ENCODE measurements at regions not wholly inside any gene's neighbourhood (a gene's known extent, or its start where the extent isn't known, plus 50 kb on each side); places are given as distances from the start of the nearest gene placed in this dataset.

- Mint-ChIP-seq H3K36me3 (ENCODE audit: low read depth) (no peaks in the 10 kb centered on the region), H3K4me1 (peaks cover 20% of the 10 kb centered on the region), H3K27me3 (ENCODE audit: low read depth, poor library complexity) (peaks cover 4% of the 10 kb centered on the region), H3K4me3 (no peak overlapping the region), H3K9me3 (no peaks in the 10 kb centered on the region), H3K27ac (no peak overlapping the region)
- DNase-seq = no peak
- TF ChIP-seq CTCF (IDR thresholded peaks at IDR 0.05) = no peak
Measured at GRCh38 chr13:36552334-36552733, 120.0 kb downstream of the CCNA1 start.

- no peak for TF ChIP-seq CTCF (IDR thresholded peaks at IDR 0.05)
- Mint-ChIP-seq H3K27ac (no peak overlapping the region), H3K36me3 (ENCODE audit: low read depth) (no peaks in the 10 kb centered on the region), H3K27me3 (ENCODE audit: low read depth, poor library complexity) (peaks cover 4% of the 10 kb centered on the region), H3K4me3 (no peak overlapping the region), H3K9me3 (no peaks in the 10 kb centered on the region), H3K4me1 (peaks cover 20% of the 10 kb centered on the region)
- DNase-seq = no peak
Measured at GRCh38 chr13:36553491-36553890, 120.3 kb upstream of the SERTM1 start.

GRCh38 chr13:36555151-36555986 is 118.5 kb upstream of the SERTM1 start:
- no peaks in the 10 kb centered on the region for H3K9me3 Mint-ChIP-seq
- H3K36me3 Mint-ChIP-seq (ENCODE audit: low read depth) = no peaks in the 10 kb centered on the region
- H3K4me1 Mint-ChIP-seq = peaks cover 17% of the 10 kb centered on the region
- no peaks in the 10 kb centered on the region for H3K27me3 Mint-ChIP-seq (ENCODE audit: low read depth, poor library complexity)
- no peak overlapping the region for H3K4me3 Mint-ChIP-seq
- DNase-seq = no peak
- TF ChIP-seq CTCF (IDR thresholded peaks at IDR 0.05) = no peak
- H3K27ac Mint-ChIP-seq = no peak overlapping the region

GRCh38 chr13:36559375-36559774 is 114.4 kb upstream of the SERTM1 start:
- DNase-seq = no peak
- H3K9me3 Mint-ChIP-seq = no peaks in the 10 kb centered on the region
- no peak overlapping the region for H3K27ac Mint-ChIP-seq
- peaks cover 14% of the 10 kb centered on the region for H3K4me1 Mint-ChIP-seq
- H3K36me3 Mint-ChIP-seq (ENCODE audit: low read depth) = no peaks in the 10 kb centered on the region
- no peaks in the 10 kb centered on the region for H3K27me3 Mint-ChIP-seq (ENCODE audit: low read depth, poor library complexity)
- H3K4me3 Mint-ChIP-seq = no peak overlapping the region
- TF ChIP-seq CTCF (IDR thresholded peaks at IDR 0.05) = no peak

- no peak overlapping the region for H3K4me3 Mint-ChIP-seq
- H3K9me3 Mint-ChIP-seq = no peaks in the 10 kb centered on the region
- no peaks in the 10 kb centered on the region for H3K36me3 Mint-ChIP-seq (ENCODE audit: low read depth)
- H3K27ac Mint-ChIP-seq = no peak overlapping the region
- no peak for TF ChIP-seq CTCF (IDR thresholded peaks at IDR 0.05)
- H3K4me1 Mint-ChIP-seq = no peaks in the 10 kb centered on the region
- peaks cover 2% of the 10 kb centered on the region for H3K27me3 Mint-ChIP-seq (ENCODE audit: low read depth, poor library complexity)
- no peak for DNase-seq
Measured at GRCh38 chr13:36567485-36567884, 106.3 kb upstream of the SERTM1 start.

GRCh38 chr13:36570489-36570888 is 103.3 kb upstream of the SERTM1 start:
- TF ChIP-seq CTCF (IDR thresholded peaks at IDR 0.05) = no peak
- Mint-ChIP-seq H3K27ac (no peak overlapping the region), H3K9me3 (no peaks in the 10 kb centered on the region), H3K27me3 (ENCODE audit: low read depth, poor library complexity) (peaks cover 2% of the 10 kb centered on the region), H3K4me1 (peaks cover 5% of the 10 kb centered on the region), H3K36me3 (ENCODE audit: low read depth) (no peaks in the 10 kb centered on the region), H3K4me3 (no peak overlapping the region)
- DNase-seq = no peak

Data from nephron progenitor cell (in vitro differentiated cells).